SU-DHL-6 (cell line): ENCODE measurements at regions not wholly inside any gene's neighbourhood (a gene's known extent, or its start where the extent isn't known, plus 50 kb on each side); places are given as distances from the start of the nearest gene placed in this dataset.

Source experiments
- H2AFZ ChIP-seq: fragments of 200-600 bp; sonication (generic); 2 replicates; pipeline ENCODE4 v1.6.1; 2014; ENCODE audit warnings: low read depth, mild to moderate bottlenecking, moderate library complexity, mixed read lengths, antibody characterized with exemption, low read length; ENCODE audit not compliant: severe bottlenecking
- H3F3A ChIP-seq: fragments of 200-600 bp; shearing (Covaris generic); 2 replicates; pipeline ENCODE4 v1.6.0; 2016; ENCODE audit warnings: antibody characterized with exemption, mild to moderate bottlenecking; ENCODE audit not compliant: insufficient read depth
- H3K27ac ChIP-seq: fragments of 200-600 bp; sonication (generic); 2 replicates; pipeline ENCODE4 v1.5.1; 2016; ENCODE audit warnings: low read depth, mild to moderate bottlenecking, low read length, moderate library complexity, mixed read lengths
- H3K27me3 ChIP-seq: fragments of 200-600 bp; sonication (generic), shearing (Covaris generic); 2 replicates; pipeline ENCODE4 v1.6.0; 2014; ENCODE audit warnings: mild to moderate bottlenecking, low read length
- H3K36me3 ChIP-seq: fragments of 200-600 bp; sonication (generic); 2 replicates; pipeline ENCODE4 v1.6.1; 2014; ENCODE audit warnings: mild to moderate bottlenecking, low read length, mixed read lengths
- H3K4me2 ChIP-seq: fragments of 300-600, 200-600 bp; shearing (Covaris generic), sonication (generic); 2 replicates; pipeline ENCODE4 v1.6.0; 2014; ENCODE audit warnings: low read length, low read depth, mild to moderate bottlenecking; ENCODE audit not compliant: poor library complexity, severe bottlenecking
- H3K4me3 ChIP-seq: fragments of 200-600 bp; sonication (generic); 2 replicates; pipeline ENCODE4 v1.5.1; 2014; ENCODE audit warnings: antibody characterized with exemption, low read length, mild to moderate bottlenecking, mixed read lengths; ENCODE audit not compliant: insufficient read depth, poor library complexity, severe bottlenecking
- H3K79me2 ChIP-seq: fragments of 200-600 bp; sonication (generic); 2 replicates; pipeline ENCODE4 v1.6.1; 2014; ENCODE audit warnings: mild to moderate bottlenecking, low read length, moderate library complexity; ENCODE audit not compliant: insufficient read depth
- H3K9ac ChIP-seq: fragments of 200-600 bp; sonication (generic); 2 replicates; pipeline ENCODE4 v1.7.0; 2014; ENCODE audit warnings: mild to moderate bottlenecking, low read length
- H3K9me2 ChIP-seq: fragments of 200-600 bp; sonication (generic); replicated peaks from 2 replicates; pipeline ENCODE4 v1.6.1; 2014; ENCODE audit warnings: low read length; ENCODE audit not compliant: insufficient read depth
- H3K9me3 ChIP-seq: fragments of 200-600 bp; sonication (generic); 2 replicates; pipeline ENCODE4 v1.6.1; 2014; ENCODE audit warnings: low read length, mixed read lengths; ENCODE audit not compliant: insufficient read depth
- H4K20me1 ChIP-seq: fragments of 200-600 bp; sonication (generic); 2 replicates; pipeline ENCODE4 v1.6.1; 2014; ENCODE audit warnings: low read depth, mild to moderate bottlenecking, antibody characterized with exemption, low read length, moderate library complexity, mixed read lengths
- CTCF ChIP-seq: fragments of 200-600 bp; sonication (generic); IDR thresholded peaks from one replicate; pipeline ENCODE4 v1.5.1; 2017; ENCODE audit warnings: antibody characterized with exemption, mild to moderate bottlenecking, low read length, moderate library complexity; ENCODE audit not compliant: insufficient read depth, poor library complexity, severe bottlenecking
- EZH2phosphoT487 ChIP-seq: fragments of 200-600 bp; sonication (generic), shearing (Covaris generic); conservative IDR thresholded peaks from 2 replicates; pipeline ENCODE4 v1.6.1; 2018; ENCODE audit warnings: mild to moderate bottlenecking, antibody characterized with exemption, low read length, moderate library complexity, mixed read lengths

GRCh38 chr3:126263539-126263938 is 83.2 kb upstream of the ALDH1L1 start:
- Histone ChIP-seq H3K9me2 (no peaks in the 10 kb centered on the region), H2AFZ (no peak overlapping the region), H3K4me3 (no peak overlapping the region), H3K79me2 (no peaks in the 10 kb centered on the region), H3K9me3 (no peaks in the 10 kb centered on the region), H3K9ac (no peak overlapping the region), H3K36me3 (no peaks in the 10 kb centered on the region), H3K27ac (no peak overlapping the region), H4K20me1 (no peaks in the 10 kb centered on the region), H3K27me3 (no peaks in the 10 kb centered on the region), H3F3A (no peaks in the 10 kb centered on the region), H3K4me2 (no peak overlapping the region)
- TF ChIP-seq CTCF (no peak), EZH2phosphoT487 (no peak)

- Histone ChIP-seq H3F3A (no peaks in the 10 kb centered on the region), H3K4me3 (no peak overlapping the region), H3K79me2 (no peaks in the 10 kb centered on the region), H4K20me1 (no peaks in the 10 kb centered on the region), H3K9ac (no peak overlapping the region), H3K36me3 (no peaks in the 10 kb centered on the region), H3K27me3 (no peaks in the 10 kb centered on the region), H3K27ac (no peak overlapping the region), H2AFZ (no peak overlapping the region), H3K4me2 (no peak overlapping the region), H3K9me3 (no peaks in the 10 kb centered on the region), H3K9me2 (no peaks in the 10 kb centered on the region)
- TF ChIP-seq CTCF (no peak), EZH2phosphoT487 (no peak)
These were observed 81.8 kb upstream of the ALDH1L1 start for GRCh38 chr3:126262227-126262626.

- no peak overlapping the region for H3K4me3 ChIP-seq
- H3K79me2 ChIP-seq: no peaks in the 10 kb centered on the region
- no peak overlapping the region for H3K27ac ChIP-seq
- no peaks in the 10 kb centered on the region for H3K36me3 ChIP-seq
- no peaks in the 10 kb centered on the region for H4K20me1 ChIP-seq
- TF ChIP-seq EZH2phosphoT487 (no peak), CTCF (no peak)
- H2AFZ ChIP-seq: peak overlapping the region; percentile 41
- H3K4me2 ChIP-seq: no peak overlapping the region
- H3F3A ChIP-seq: no peaks in the 10 kb centered on the region
- H3K27me3 ChIP-seq: no peaks in the 10 kb centered on the region
- no peaks in the 10 kb centered on the region for H3K9me3 ChIP-seq
- H3K9me2 ChIP-seq: no peaks in the 10 kb centered on the region
- no peak overlapping the region; the same call in 1 of the 2 replicates for H3K9ac ChIP-seq
These were observed 80.7 kb upstream of the ALDH1L1 start for GRCh38 chr3:126261037-126261436.
